Parathyroid adenoma (tissue), 2 donors: ENCODE measurements at regions not wholly inside any gene's neighbourhood (a gene's known extent, or its start where the extent isn't known, plus 50 kb on each side); places are given as distances from the start of the nearest gene placed in this dataset.

Experiments used
- H2AFZ ChIP-seq: fragments of 300-600 bp; sonication (generic); one replicate; pipeline ENCODE4 v1.7.0; 2017; ENCODE audit warnings: antibody characterized with exemption, mild to moderate bottlenecking
- H3K27ac ChIP-seq: fragments of 300-600 bp; sonication (generic); one replicate; pipeline ENCODE4 v1.7.0; 2017
- H3K27me3 ChIP-seq: fragments of 300-600 bp; sonication (generic); one replicate; pipeline ENCODE4 v1.7.0; 2017; ENCODE audit warnings: low read length; ENCODE audit not compliant: control insufficient read depth, insufficient read depth
- H3K36me3 ChIP-seq: fragments of 300-600 bp; sonication (generic); one replicate; pipeline ENCODE4 v1.7.0; 2017; ENCODE audit warnings: low read length; ENCODE audit not compliant: control insufficient read depth, insufficient read depth
- H3K4me1 ChIP-seq: fragments of 300-600 bp; sonication (generic); one replicate; pipeline ENCODE4 v1.7.0; 2017; ENCODE audit warnings: control low read depth
- H3K4me2 ChIP-seq: fragments of 300-600 bp; sonication (generic); one replicate; pipeline ENCODE4 v1.7.0; 2017; ENCODE audit warnings: low read length
- H3K4me3 ChIP-seq: fragments of 300-600 bp; sonication (generic); one replicate; pipeline ENCODE4 v1.7.0; 2017; ENCODE audit warnings: low read depth, low read length
- H3K79me2 ChIP-seq: fragments of 300-600 bp; sonication (generic); one replicate; pipeline ENCODE4 v1.7.0; 2017; ENCODE audit warnings: control low read depth
- H3K9ac ChIP-seq: fragments of 300-600 bp; sonication (generic); one replicate; pipeline ENCODE4 v1.7.0; 2017; ENCODE audit warnings: mild to moderate bottlenecking
- H3K9me3 ChIP-seq: fragments of 300-600 bp; sonication (generic); one replicate; pipeline ENCODE4 v1.7.0; 2017; ENCODE audit warnings: low read length; ENCODE audit not compliant: control insufficient read depth
- TF ChIP-seq, protein P1 (sequence below): fragments of 300-600 bp; sonication (generic); IDR thresholded peaks from one replicate; pipeline ENCODE4 v1.7.0; 2017; ENCODE audit warnings: antibody characterized with exemption, mild to moderate bottlenecking
- donor health status: primary hyperparathyroidism.

DNA sequence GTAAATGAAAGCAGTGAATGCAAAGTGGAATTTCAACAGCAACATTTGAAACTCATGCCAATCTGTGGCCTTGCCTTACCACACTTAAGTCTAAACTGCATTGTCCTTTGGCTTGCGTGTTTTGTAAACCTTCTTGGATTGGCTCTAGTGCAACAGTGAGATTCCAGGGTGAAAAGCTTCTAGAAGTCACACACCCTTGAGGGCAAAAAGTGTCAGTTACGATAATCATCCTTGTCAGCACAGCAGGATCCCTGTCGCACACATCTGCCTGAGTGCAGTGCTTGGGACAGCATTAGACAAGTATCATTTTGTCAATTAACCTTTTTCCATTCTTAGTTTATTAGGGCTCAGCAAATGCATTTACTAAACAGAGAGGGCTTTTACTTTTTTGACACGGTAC lies 243.4 kb upstream of the PTBP2 start:
- Histone ChIP-seq H3K9ac (no peak overlapping the region), H3K4me3 (no peak overlapping the region), H3K27ac (no peak overlapping the region), H3K36me3 (no peaks in the 10 kb centered on the region), H3K4me1 (no peaks in the 10 kb centered on the region), H3K9me3 (no peaks in the 10 kb centered on the region), H3K27me3 (no peaks in the 10 kb centered on the region), H3K4me2 (no peak overlapping the region), H2AFZ (no peak overlapping the region), H3K79me2 (no peaks in the 10 kb centered on the region)
- TF ChIP-seq, protein P1, sequence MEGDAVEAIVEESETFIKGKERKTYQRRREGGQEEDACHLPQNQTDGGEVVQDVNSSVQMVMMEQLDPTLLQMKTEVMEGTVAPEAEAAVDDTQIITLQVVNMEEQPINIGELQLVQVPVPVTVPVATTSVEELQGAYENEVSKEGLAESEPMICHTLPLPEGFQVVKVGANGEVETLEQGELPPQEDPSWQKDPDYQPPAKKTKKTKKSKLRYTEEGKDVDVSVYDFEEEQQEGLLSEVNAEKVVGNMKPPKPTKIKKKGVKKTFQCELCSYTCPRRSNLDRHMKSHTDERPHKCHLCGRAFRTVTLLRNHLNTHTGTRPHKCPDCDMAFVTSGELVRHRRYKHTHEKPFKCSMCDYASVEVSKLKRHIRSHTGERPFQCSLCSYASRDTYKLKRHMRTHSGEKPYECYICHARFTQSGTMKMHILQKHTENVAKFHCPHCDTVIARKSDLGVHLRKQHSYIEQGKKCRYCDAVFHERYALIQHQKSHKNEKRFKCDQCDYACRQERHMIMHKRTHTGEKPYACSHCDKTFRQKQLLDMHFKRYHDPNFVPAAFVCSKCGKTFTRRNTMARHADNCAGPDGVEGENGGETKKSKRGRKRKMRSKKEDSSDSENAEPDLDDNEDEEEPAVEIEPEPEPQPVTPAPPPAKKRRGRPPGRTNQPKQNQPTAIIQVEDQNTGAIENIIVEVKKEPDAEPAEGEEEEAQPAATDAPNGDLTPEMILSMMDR: no peak

DNA sequence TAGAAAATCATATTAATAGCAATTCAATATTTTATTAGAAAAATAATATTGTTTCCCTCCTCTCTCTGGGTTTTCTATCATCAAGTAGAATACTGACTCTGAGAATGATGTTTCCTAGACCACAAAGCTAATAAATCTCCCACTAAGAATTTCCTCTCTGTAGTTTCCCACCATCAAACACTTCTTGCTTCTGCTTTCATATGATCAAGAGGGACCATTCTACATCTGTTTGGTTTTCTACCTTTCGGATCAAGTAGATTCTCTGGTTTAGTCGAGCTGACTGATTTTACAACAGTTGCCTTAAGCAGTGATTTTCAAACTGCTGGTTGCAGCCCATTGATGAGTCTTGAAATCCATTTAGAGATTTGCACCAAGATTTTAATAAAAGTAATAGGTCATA lies 240.2 kb upstream of the PTBP2 start:
- H3K27me3 ChIP-seq: no peaks in the 10 kb centered on the region
- no peak overlapping the region for H3K9ac ChIP-seq
- no peaks in the 10 kb centered on the region for H3K9me3 ChIP-seq
- no peak overlapping the region for H3K27ac ChIP-seq
- H3K4me1 ChIP-seq: no peaks in the 10 kb centered on the region
- no peak overlapping the region for H3K4me3 ChIP-seq
- no peak overlapping the region for H2AFZ ChIP-seq
- no peaks in the 10 kb centered on the region for H3K36me3 ChIP-seq
- TF ChIP-seq, protein P1: no peak
- H3K4me2 ChIP-seq: no peak overlapping the region
- H3K79me2 ChIP-seq: no peaks in the 10 kb centered on the region

DNA sequence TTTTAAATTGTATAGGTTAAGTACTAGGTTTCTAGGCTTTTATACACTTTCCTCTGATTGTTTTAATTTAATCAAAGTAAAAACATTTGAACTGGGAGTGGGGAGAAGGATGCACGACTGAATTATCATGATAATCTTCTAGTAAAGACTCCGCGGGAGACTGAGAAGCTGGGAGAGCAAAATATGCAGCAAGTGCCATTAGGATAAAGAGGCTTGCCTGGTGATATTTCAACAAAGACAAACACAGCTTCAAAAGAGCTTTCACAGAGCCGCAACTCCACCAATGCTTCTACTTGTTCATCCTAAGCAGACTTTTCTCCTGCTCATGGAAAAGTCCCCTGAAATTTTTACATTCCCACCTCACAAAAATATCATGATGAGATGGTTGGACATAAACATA lies 239.0 kb upstream of the PTBP2 start:
- Histone ChIP-seq H3K27me3 (no peaks in the 10 kb centered on the region), H3K9me3 (no peaks in the 10 kb centered on the region), H3K27ac (no peak overlapping the region), H2AFZ (no peak overlapping the region), H3K4me2 (no peak overlapping the region), H3K9ac (no peak overlapping the region), H3K36me3 (no peaks in the 10 kb centered on the region), H3K79me2 (no peaks in the 10 kb centered on the region), H3K4me3 (no peak overlapping the region), H3K4me1 (no peaks in the 10 kb centered on the region)
- TF ChIP-seq, protein P1: no peak

DNA sequence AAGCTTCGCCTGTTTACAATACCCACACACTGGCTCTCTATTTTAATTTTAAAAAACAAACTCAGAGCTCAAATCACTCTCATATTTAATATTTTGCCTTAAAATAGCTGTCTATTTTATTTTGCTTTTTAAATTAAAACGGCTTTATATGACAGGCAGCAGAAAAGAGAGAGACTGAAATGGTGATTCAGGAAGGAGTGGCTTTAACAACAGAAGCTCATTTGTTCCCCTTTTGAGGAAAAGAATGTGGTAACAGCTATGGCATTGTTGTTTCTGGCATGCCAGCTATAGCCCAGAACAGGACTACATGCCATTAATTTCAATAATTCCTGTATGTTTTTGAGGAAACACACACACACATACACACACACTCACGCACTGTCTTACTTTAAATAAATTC lies 234.2 kb upstream of the PTBP2 start:
- Histone ChIP-seq H3K4me3 (no peak overlapping the region), H3K9ac (no peak overlapping the region), H3K9me3 (no peaks in the 10 kb centered on the region), H2AFZ (no peak overlapping the region), H3K27ac (no peak overlapping the region), H3K4me2 (no peak overlapping the region), H3K4me1 (no peaks in the 10 kb centered on the region), H3K27me3 (no peaks in the 10 kb centered on the region), H3K36me3 (no peaks in the 10 kb centered on the region), H3K79me2 (no peaks in the 10 kb centered on the region)
- TF ChIP-seq, protein P1: no peak

DNA sequence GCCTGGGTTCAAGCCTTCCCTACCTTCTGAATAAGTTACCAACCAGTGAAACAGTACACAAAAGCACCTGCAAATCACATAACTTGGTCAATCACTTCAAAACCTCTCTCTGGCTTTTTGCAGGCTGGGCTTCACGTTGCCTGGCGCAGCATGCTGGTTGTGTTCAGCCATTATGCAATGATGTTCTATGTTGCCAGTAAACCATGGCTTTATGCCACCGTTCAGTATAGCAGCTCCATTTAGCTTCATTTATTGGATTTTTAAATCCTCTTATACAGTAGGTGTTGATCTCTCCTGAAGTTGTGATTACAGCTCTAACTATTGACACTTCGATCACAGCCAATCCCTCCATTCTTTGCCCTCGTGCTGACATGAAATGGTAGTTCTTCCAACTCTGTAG lies 233.6 kb upstream of the PTBP2 start:
- TF ChIP-seq, protein P1: no peak
- Histone ChIP-seq H3K79me2 (no peaks in the 10 kb centered on the region), H3K4me2 (no peak overlapping the region), H3K9ac (no peak overlapping the region), H2AFZ (no peak overlapping the region), H3K36me3 (no peaks in the 10 kb centered on the region), H3K27ac (no peak overlapping the region), H3K4me3 (no peak overlapping the region), H3K4me1 (no peaks in the 10 kb centered on the region), H3K27me3 (no peaks in the 10 kb centered on the region), H3K9me3 (no peaks in the 10 kb centered on the region)
